GM21723 (cell line): ENCODE measurements at regions not wholly inside any gene's neighbourhood (a gene's known extent, or its start where the extent isn't known, plus 50 kb on each side); places are given as distances from the start of the nearest gene placed in this dataset.

Experiments
- ATAC-seq: cut with Tn5 transposase; IDR thresholded peaks from one replicate; pipeline ENCODE4 v1.9.1; 2021; ENCODE audit warnings: mild to moderate bottlenecking, moderate library complexity; ENCODE audit not compliant: unreplicated experiment

- no peak for ATAC-seq
Observed at GRCh38 chr6:9957215-9957759, 457.6 kb downstream of the TFAP2A start.

DNA sequence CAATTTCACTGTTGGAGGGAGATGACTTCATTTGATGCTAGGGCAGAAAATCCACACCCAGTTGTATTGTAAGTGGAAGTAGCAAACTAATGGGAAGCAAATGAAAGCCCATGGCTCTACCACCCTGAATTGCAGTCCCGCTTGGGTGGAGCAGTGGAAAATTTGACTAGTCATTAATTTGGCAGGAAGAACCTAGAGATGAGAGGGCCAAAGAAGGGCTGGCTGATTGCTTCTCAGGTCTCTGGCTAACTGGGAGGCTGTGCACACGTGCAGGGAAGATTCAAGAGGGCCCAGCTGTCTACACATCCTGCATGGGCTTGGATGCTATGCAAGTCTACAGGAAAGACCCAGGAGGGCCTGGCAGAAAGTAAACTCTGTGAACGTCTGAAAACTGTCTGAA lies 466.2 kb downstream of the TFAP2A start:
- no peak for ATAC-seq

GRCh38 chr6:9943986-9944385 lies 470.9 kb downstream of the TFAP2A start:
- ATAC-seq, result no peak

DNA sequence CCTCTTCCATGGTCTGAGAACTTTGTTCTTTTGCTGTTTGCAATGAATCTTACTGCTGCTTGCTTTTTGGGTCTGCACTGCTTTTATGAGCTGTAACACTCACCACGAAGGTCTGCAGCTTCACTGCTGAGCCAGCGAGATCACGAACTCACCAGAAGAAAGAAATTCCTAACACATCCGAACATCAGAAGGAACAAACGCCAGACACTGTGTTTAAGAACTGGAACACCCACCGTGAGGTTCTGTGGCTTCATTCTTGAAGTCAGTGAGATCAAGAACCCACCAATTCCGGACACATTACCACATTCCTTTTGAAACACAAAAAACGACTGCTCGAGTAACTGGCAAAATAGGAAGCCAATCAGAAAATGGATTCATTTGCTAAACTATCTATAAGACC lies 471.8 kb downstream of the TFAP2A start:
- ATAC-seq, result no peak

GRCh38 chr6:9942131-9942530 lies 472.7 kb downstream of the TFAP2A start:
- ATAC-seq, result no peak

DNA sequence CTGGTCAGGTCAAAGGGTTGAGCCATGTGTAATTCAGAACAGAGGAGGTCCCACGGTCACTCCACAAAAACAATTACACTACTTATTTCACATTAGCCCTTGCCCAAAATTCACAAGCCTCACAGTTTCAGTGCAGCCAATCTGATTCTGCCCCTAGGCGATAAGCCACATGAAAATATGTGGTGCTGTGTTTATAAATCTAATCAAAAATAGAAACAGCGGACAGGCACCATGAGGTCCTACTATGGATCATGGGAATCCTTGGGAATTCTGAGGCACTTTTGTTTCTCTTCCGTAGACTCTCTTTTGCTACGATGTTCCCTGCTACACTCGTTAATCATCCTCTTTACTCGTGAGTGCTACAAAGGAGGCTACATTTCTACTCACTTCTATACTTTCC lies 476.1 kb downstream of the TFAP2A start:
- ATAC-seq, result no peak

DNA sequence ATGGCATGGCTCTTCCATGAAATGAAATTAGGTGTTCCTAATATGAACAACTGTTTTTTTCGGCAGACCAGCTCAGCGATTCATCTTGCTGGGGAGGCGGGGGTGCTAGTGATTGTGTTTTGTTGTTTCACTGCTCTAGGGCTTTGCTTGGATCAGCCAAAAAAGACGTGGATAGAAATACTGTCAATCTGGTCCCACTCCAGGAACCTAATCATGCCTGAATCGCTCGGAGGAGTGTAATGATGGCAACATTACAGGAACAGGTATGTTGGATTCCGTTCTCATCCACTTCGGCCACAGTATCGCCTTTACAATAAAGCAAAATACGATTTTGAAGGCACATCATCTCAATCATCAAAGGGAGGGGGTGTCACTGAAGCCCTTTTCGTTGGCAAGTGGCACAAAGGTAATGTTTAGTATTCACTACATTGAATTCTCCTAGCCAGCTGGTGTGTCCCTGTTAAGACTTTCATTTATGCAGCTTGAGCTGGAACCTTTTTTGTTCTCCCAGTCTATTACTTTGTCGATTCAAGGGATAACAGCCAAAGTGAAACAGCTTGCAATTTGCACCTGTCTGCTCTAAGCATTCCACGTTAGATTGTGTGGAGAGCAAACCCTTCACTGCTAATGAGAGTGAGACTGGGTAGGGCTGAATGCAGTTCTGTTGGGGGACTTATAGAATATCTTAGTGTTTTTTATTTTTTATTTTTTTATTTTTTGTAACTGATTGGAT lies 477.7 kb downstream of the TFAP2A start:
- ATAC-seq, result no peak

- ATAC-seq, result no peak
Observed at GRCh38 chr6:9936551-9936950, 478.3 kb downstream of the TFAP2A start.

DNA sequence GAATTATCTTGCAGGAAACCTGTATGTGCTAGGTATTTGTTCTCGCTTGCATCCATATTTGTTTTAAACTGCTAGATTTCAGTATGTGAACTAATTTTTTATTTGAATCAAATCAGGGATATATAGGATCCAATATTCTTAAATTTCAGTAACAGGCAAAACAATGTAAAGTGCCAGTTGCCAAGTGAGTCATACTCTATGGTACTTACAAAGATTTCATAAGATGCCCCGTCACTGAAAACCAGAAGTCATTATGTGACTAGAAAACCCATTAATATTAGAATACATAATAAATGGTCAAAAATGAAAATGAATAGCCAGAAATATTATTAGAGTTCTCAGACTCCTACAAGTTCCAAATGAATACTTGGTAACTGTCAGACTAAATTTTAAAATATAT lies 481.2 kb downstream of the TFAP2A start:
- ATAC-seq, result no peak

GRCh38 chr6:9927275-9927674 lies 487.6 kb downstream of the TFAP2A start:
- ATAC-seq, result no peak

- ATAC-seq, result no peak
Observed at GRCh38 chr6:9924971-9925370, 489.9 kb downstream of the TFAP2A start.

GRCh38 chr6:9921366-9921765 lies 493.5 kb downstream of the TFAP2A start:
- ATAC-seq, result no peak

DNA sequence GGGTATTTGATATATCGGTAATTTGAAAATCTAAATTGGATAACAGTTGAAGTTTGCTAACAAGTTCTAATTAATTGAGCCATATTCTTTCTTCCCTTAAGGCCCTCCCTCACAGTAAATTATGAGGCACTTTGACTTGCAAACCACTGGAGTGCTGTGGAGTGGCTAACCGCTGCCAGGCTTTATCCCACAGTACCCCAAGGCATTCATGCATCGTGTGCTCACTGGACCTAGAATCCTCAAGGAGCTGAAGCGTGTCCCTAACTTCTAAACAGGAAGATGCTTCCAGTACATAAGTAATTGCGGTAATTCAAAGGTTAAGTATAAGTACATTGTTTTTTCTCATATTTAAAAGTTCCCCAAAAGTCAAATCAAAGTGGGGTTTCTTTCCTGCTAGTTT lies 499.9 kb downstream of the TFAP2A start:
- ATAC-seq, result no peak

GRCh38 chr6:9901376-9901775 lies 513.5 kb downstream of the TFAP2A start:
- no peak for ATAC-seq

GRCh38 chr6:9896806-9897205 lies 518.1 kb downstream of the TFAP2A start:
- ATAC-seq, result no peak

DNA sequence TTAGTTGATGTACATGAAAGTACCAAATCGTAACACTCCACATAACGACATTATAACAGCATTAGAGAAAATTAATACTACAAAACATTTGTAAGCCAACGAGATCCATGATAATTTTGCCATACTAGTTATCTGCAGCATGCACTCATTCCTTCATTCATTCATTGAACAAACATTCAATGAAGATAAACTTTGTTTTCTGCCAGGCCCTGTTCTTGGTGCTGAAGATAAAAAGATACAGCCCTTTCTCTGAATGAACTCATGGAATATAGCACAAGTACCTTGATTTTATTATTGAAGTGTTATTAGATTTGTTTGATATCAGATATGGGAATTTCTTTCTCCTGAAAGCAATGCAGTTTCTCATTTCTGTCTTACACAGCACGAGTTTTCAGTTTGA lies 524.0 kb downstream of the TFAP2A start:
- no peak for ATAC-seq

GRCh38 chr6:9890469-9890868 lies 524.4 kb downstream of the TFAP2A start:
- no peak for ATAC-seq

DNA sequence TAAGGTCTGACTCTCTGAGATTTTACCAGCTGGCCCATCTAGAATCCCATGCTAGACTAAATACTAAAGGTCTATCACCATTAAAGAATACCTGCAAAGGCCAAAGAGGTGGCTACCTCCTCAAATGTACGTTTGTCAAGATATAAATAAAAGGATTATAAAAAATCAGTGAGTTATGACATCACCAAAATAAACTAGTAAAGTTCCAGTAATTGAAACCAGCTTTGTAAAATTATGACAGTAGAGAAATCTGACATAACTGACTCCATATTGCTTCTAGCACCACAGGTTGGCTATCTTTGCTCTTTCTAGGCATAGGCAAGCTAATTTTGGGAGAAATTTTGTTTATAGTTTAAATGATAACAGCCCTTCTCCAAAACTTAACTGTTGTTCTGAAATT lies 536.3 kb downstream of the TFAP2A start:
- ATAC-seq, result no peak

DNA sequence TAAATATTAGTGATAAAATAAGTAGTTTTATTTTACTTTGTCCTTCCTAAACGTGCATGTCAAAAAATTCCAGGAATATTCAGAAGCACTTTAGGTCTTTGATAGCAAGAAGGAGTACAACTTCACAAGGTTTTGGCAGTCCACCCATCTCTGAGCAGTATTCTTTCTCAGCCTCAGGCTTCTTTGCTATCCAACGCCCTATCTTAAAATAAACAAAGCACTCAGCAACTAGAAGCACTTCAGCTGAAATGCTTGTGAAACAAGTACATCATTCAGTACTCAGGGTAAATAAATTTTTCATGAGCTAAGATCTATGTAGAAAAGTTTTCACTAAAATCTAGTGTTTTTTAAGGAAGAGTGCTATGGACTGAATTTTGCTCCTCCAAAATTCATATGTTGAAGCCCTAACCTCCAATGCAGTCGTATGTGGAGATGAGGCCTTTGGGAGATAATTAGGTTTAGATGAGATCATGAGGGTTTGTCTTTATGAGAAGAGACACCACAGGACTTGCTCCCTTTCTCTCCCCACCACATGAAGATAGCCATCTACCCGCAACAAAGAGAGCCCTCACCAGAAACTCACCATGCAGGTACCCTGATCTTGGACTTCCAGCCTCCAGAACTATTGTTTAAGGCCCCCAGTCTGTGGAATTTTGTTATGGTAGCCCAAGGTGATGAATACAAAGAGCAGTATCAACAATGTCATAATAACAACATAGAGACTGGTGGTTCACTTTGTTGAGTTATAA lies 539.1 kb downstream of the TFAP2A start:
- ATAC-seq, result no peak

GRCh38 chr6:9862603-9863167 lies 552.2 kb downstream of the TFAP2A start:
- ATAC-seq, result no peak

- ATAC-seq, result no peak
Observed at GRCh38 chr6:9851541-9852380, 563.1 kb downstream of the TFAP2A start.
